Peyer's patch (tissue), 4 donors: ENCODE measurements at regions not wholly inside any gene's neighbourhood (a gene's known extent, or its start where the extent isn't known, plus 50 kb on each side); places are given as distances from the start of the nearest gene placed in this dataset.

ENCODE experiments used
- CTCF ChIP-seq, 6 experiments: fragments of 450-650 bp in 4 of 6; fragments of 200-600 bp in 2 of 6; sonication (generic) in 1 of 6; IDR thresholded peaks; one replicate each; pipeline ENCODE4 v1.5.1; 2017 to 2019; ENCODE audit warnings: antibody characterized with exemption in 6 of 6, mild to moderate bottlenecking in 3 of 6, moderate library complexity in 1 of 6
- POLR2A ChIP-seq, 2 donors: fragments of 450-650 bp; IDR thresholded peaks; one replicate each; pipeline ENCODE4 v1.5.1; 2017; ENCODE audit warnings: antibody characterized with exemption in 2 of 2, mild to moderate bottlenecking in 2 of 2, moderate library complexity in 2 of 2

GRCh38 chr4:158442736-158443135 is 78.9 kb upstream of the RXFP1 start:
- no peak for TF ChIP-seq CTCF (IDR thresholded peaks at IDR 0.05)
- TF ChIP-seq POLR2A (IDR thresholded peaks at IDR 0.05): no peak
